ENCODE measurements at regions not wholly inside any gene's neighbourhood (a gene's known extent, or its start where the extent isn't known, plus 50 kb on each side); places are given as distances from the start of the nearest gene placed in this dataset.

DNA sequence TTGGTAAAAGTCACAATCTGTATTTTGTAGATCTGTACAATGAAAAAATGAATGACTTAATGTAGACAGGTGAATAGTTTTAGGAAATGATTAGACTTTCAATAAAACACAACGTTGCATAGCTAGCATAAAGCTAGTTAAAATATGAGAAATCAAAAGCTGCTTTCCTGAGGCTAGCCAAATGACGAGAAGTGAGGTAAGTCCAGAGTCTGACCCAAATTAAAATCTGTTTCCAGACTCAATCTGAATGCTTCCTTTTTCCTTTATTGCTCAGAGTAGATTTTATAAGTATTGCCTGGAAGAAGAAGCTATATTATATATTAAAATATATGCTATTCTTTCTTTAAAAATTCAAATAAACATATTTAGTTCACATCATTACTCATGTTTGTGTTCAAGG, 615.4 kb downstream of the CD109 start:
- Histone ChIP-seq H3K27ac (ENCODE audit: low read depth, low read length, poor library complexity, severe bottlenecking) (no peak overlapping the region), H2AFZ (ENCODE audit: low read length) (no peak overlapping the region), H3K4me3 (ENCODE audit: low read depth, low read length, poor library complexity, severe bottlenecking) (no peak overlapping the region), H3K9me2 (ENCODE audit: insufficient read depth, low read length) (no peaks in the 10 kb centered on the region), H3K4me1 (ENCODE audit: insufficient read depth, low read length, poor library complexity, severe bottlenecking) (no peaks in the 10 kb centered on the region), H3K36me3 (ENCODE audit: insufficient read depth, low read length) (no peaks in the 10 kb centered on the region), H3K4me2 (ENCODE audit: low read length) (no peak overlapping the region), H3K9me3 (ENCODE audit: low read length) (no peaks in the 10 kb centered on the region), H4K20me1 (ENCODE audit: insufficient read depth, low read length) (no peaks in the 10 kb centered on the region), H3K79me2 (ENCODE audit: insufficient read depth, low read depth, low read length) (no peaks in the 10 kb centered on the region)
- POLR2A ChIA-PET: interaction anchor here (0.6 to 1.0 kb wide), 2 partner anchors 63 to 517 kb away, joined by 3 read pairs; no protein-coding TSS in a partner anchor
- CTCF ChIA-PET (ENCODE audit: unreplicated experiment): no interaction called here
- TF ChIP-seq, protein P1, sequence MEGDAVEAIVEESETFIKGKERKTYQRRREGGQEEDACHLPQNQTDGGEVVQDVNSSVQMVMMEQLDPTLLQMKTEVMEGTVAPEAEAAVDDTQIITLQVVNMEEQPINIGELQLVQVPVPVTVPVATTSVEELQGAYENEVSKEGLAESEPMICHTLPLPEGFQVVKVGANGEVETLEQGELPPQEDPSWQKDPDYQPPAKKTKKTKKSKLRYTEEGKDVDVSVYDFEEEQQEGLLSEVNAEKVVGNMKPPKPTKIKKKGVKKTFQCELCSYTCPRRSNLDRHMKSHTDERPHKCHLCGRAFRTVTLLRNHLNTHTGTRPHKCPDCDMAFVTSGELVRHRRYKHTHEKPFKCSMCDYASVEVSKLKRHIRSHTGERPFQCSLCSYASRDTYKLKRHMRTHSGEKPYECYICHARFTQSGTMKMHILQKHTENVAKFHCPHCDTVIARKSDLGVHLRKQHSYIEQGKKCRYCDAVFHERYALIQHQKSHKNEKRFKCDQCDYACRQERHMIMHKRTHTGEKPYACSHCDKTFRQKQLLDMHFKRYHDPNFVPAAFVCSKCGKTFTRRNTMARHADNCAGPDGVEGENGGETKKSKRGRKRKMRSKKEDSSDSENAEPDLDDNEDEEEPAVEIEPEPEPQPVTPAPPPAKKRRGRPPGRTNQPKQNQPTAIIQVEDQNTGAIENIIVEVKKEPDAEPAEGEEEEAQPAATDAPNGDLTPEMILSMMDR (conservative IDR thresholded peaks at IDR 0.05; ENCODE audit: low read length): no peak
- no peak for TF ChIP-seq EZH2phosphoT487 (IDR thresholded peaks at IDR 0.05; ENCODE audit: borderline replicate concordance, low read depth, low read length)
- DNase-seq (ENCODE audit: low spot score): no peak
- BruUV-seq (replicated peaks): no TSS peak
- intact Hi-C loops (cut with micrococcal nuclease; ENCODE audit: unreplicated experiment): no loop called here

DNA sequence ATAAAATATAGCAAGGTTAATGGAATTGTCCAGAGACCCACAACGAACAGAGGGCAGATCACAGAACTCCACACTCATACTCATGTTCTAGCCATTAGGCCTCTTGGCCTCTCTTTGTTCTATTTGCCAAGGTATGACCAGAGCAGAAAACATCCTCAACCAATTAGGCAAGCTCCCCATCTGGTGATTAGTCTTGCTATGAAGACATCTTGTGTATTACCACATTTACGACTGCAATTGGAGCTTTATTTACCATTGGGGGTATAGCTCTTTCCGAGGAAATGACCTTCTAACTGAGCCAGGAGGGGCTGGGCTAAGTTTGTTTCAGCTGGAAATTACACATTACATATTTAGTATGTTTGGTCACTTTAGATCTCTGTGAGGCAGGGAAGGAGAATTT, 593.9 kb downstream of the CD109 start:
- intact Hi-C loops (cut with micrococcal nuclease; ENCODE audit: unreplicated experiment): no loop called here
- Histone ChIP-seq H3K4me2 (ENCODE audit: low read length) (no peak overlapping the region), H2AFZ (ENCODE audit: low read length) (no peak overlapping the region), H3K4me1 (ENCODE audit: insufficient read depth, low read length, poor library complexity, severe bottlenecking) (no peaks in the 10 kb centered on the region), H3K9me3 (ENCODE audit: low read length) (no peaks in the 10 kb centered on the region), H3K36me3 (ENCODE audit: insufficient read depth, low read length) (no peaks in the 10 kb centered on the region), H4K20me1 (ENCODE audit: insufficient read depth, low read length) (no peaks in the 10 kb centered on the region), H3K27ac (ENCODE audit: low read depth, low read length, poor library complexity, severe bottlenecking) (no peak overlapping the region), H3K4me3 (ENCODE audit: low read depth, low read length, poor library complexity, severe bottlenecking) (no peak overlapping the region), H3K79me2 (ENCODE audit: insufficient read depth, low read depth, low read length) (no peaks in the 10 kb centered on the region), H3K9me2 (ENCODE audit: insufficient read depth, low read length) (no peaks in the 10 kb centered on the region)
- ChIA-PET POLR2A (interaction anchor here (0.8 kb wide), 1 partner anchor 15 kb away, joined by 3 read pairs; no protein-coding TSS in a partner anchor), CTCF (ENCODE audit: unreplicated experiment) (no interaction called here)
- DNase-seq (ENCODE audit: low spot score): no peak
- TF ChIP-seq, protein P1 (conservative IDR thresholded peaks at IDR 0.05; ENCODE audit: low read length): no peak
- TF ChIP-seq EZH2phosphoT487 (IDR thresholded peaks at IDR 0.05; ENCODE audit: borderline replicate concordance, low read depth, low read length): no peak
- BruUV-seq (replicated peaks): no TSS peak

DNA sequence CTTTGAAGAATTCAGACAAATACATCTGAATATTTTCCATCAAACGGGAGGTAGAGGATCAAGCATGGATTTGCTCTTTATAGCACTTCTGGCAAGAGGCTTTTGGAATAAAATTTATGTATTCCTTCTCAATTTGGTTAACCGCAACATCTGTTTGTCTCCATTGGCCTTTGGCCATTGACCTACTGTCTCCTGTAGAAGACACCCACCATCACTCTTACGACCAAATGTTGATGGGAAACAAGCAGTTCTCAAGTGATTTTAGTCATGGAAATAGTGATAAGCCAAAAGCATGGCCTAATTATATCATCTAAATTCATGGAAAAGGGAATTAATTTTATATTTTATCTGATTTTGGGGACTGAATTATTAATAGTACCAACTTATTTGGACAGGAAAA, 591.9 kb downstream of the CD109 start:
- Histone ChIP-seq H2AFZ (ENCODE audit: low read length) (no peak overlapping the region), H3K9me2 (ENCODE audit: insufficient read depth, low read length) (no peaks in the 10 kb centered on the region), H3K9me3 (ENCODE audit: low read length) (no peaks in the 10 kb centered on the region), H3K4me1 (ENCODE audit: insufficient read depth, low read length, poor library complexity, severe bottlenecking) (no peaks in the 10 kb centered on the region), H3K36me3 (ENCODE audit: insufficient read depth, low read length) (no peaks in the 10 kb centered on the region), H3K79me2 (ENCODE audit: insufficient read depth, low read depth, low read length) (no peaks in the 10 kb centered on the region), H4K20me1 (ENCODE audit: insufficient read depth, low read length) (no peaks in the 10 kb centered on the region), H3K4me3 (ENCODE audit: low read depth, low read length, poor library complexity, severe bottlenecking) (no peak overlapping the region), H3K27ac (ENCODE audit: low read depth, low read length, poor library complexity, severe bottlenecking) (no peak overlapping the region), H3K4me2 (ENCODE audit: low read length) (no peak overlapping the region)
- POLR2A ChIA-PET: no interaction called here
- intact Hi-C loops (cut with micrococcal nuclease; ENCODE audit: unreplicated experiment): no loop called here
- no TSS peak for BruUV-seq (replicated peaks)
- TF ChIP-seq, protein P1 (conservative IDR thresholded peaks at IDR 0.05; ENCODE audit: low read length): no peak
- TF ChIP-seq EZH2phosphoT487 (IDR thresholded peaks at IDR 0.05; ENCODE audit: borderline replicate concordance, low read depth, low read length): no peak
- CTCF ChIA-PET (ENCODE audit: unreplicated experiment): no interaction called here
- no peak for DNase-seq (ENCODE audit: low spot score)
